Osteoblast (primary cell): ENCODE measurements at regions not wholly inside any gene's neighbourhood (a gene's known extent, or its start where the extent isn't known, plus 50 kb on each side); places are given as distances from the start of the nearest gene placed in this dataset.

Experiments
- DNase-seq: peaks from one replicate; pipeline ENCODE4 v3.0.0; 2011; ENCODE audit warnings: low spot score, mixed read lengths; ENCODE audit not compliant: insufficient read length; ENCODE audit errors: missing footprints
- H2AFZ ChIP-seq: 2 replicates; pipeline ENCODE4 v1.6.0; 2011; ENCODE audit warnings: mild to moderate bottlenecking, low read length
- H3K27ac ChIP-seq: 2 replicates; pipeline ENCODE4 v1.5.1; 2011; ENCODE audit warnings: mild to moderate bottlenecking, low read depth, low read length, moderate library complexity
- H3K27me3 ChIP-seq: 2 replicates; pipeline ENCODE4 v1.6.0; 2012; ENCODE audit warnings: mild to moderate bottlenecking, control low read depth, inconsistent platforms, low read length, moderate library complexity; ENCODE audit not compliant: insufficient read depth
- H3K36me3 ChIP-seq: 2 replicates; pipeline ENCODE4 v1.5.1; 2011; ENCODE audit warnings: mild to moderate bottlenecking, low read length, control low read depth, moderate library complexity; ENCODE audit not compliant: insufficient read depth
- H3K4me1 ChIP-seq: 2 replicates; pipeline ENCODE4 v1.5.1; 2011; ENCODE audit warnings: mild to moderate bottlenecking, low read length, control low read depth, moderate library complexity; ENCODE audit not compliant: insufficient read depth
- H3K4me2 ChIP-seq: 2 replicates; pipeline ENCODE4 v1.6.0; 2011; ENCODE audit warnings: mild to moderate bottlenecking, low read length; ENCODE audit not compliant: insufficient read depth
- H3K4me3 ChIP-seq: fragments of 200-600 bp; sonication (generic); 3 replicates; pipeline ENCODE4 v1.5.1; 2012; ENCODE audit warnings: mild to moderate bottlenecking, low read length, inconsistent platforms; ENCODE audit not compliant: insufficient read depth
- H3K79me2 ChIP-seq: 2 replicates; pipeline ENCODE4 v1.6.0; 2012; ENCODE audit warnings: mild to moderate bottlenecking, low read length, control low read depth, inconsistent platforms; ENCODE audit not compliant: insufficient read depth
- H3K9me3 ChIP-seq: 2 replicates; pipeline ENCODE4 v1.5.1; 2011; ENCODE audit warnings: low read depth, low read length, control low read depth
- H4K20me1 ChIP-seq: 2 replicates; pipeline ENCODE4 v1.6.0; 2012; ENCODE audit warnings: mild to moderate bottlenecking, low read length, control low read depth; ENCODE audit not compliant: insufficient read depth
- CTCF ChIP-seq: IDR thresholded peaks from 2 replicates; pipeline ENCODE4 v1.5.1; 2011; ENCODE audit warnings: mild to moderate bottlenecking, low read depth, low read length, moderate library complexity; ENCODE audit errors: extremely low read depth

- H3K27ac ChIP-seq, result no peak overlapping the region
- no peaks in the 10 kb centered on the region for H3K36me3 ChIP-seq
- H3K4me3 ChIP-seq, result no peak overlapping the region
- no peak for TF ChIP-seq CTCF
- H3K4me2 ChIP-seq, result no peak overlapping the region
- no peaks in the 10 kb centered on the region for H3K9me3 ChIP-seq
- DNase-seq, result no peak
- H3K79me2 ChIP-seq, result no peaks in the 10 kb centered on the region
- no peaks in the 10 kb centered on the region for H4K20me1 ChIP-seq
- no peaks in the 10 kb centered on the region for H3K27me3 ChIP-seq
- H3K4me1 ChIP-seq, result no peaks in the 10 kb centered on the region
- H2AFZ ChIP-seq, result no peak overlapping the region
Measured at GRCh38 chr16:13611596-13611995, 308.4 kb upstream of the ERCC4 start.

GRCh38 chr16:13612623-13613022 is 307.3 kb upstream of the ERCC4 start:
- Histone ChIP-seq H3K36me3 (no peaks in the 10 kb centered on the region), H3K27ac (no peak overlapping the region), H3K79me2 (no peaks in the 10 kb centered on the region), H4K20me1 (no peaks in the 10 kb centered on the region), H3K4me1 (no peaks in the 10 kb centered on the region), H3K4me3 (no peak overlapping the region), H3K27me3 (no peaks in the 10 kb centered on the region), H2AFZ (no peak overlapping the region), H3K4me2 (no peak overlapping the region), H3K9me3 (no peaks in the 10 kb centered on the region)
- no peak for DNase-seq
- TF ChIP-seq CTCF, result no peak

GRCh38 chr16:13613165-13613564 is 306.8 kb upstream of the ERCC4 start:
- H4K20me1 ChIP-seq, result no peaks in the 10 kb centered on the region

GRCh38 chr16:13621639-13622038 is 298.3 kb upstream of the ERCC4 start:
- no peak overlapping the region for H3K4me2 ChIP-seq
- no peak overlapping the region for H3K27ac ChIP-seq
- no peak overlapping the region for H2AFZ ChIP-seq
- H3K36me3 ChIP-seq, result no peaks in the 10 kb centered on the region
- no peaks in the 10 kb centered on the region for H3K4me1 ChIP-seq
- no peak for TF ChIP-seq CTCF
- no peak overlapping the region for H3K4me3 ChIP-seq
- H3K27me3 ChIP-seq, result no peaks in the 10 kb centered on the region
- no peaks in the 10 kb centered on the region for H3K79me2 ChIP-seq
- H3K9me3 ChIP-seq, result no peaks in the 10 kb centered on the region
- DNase-seq, result no peak
- no peaks in the 10 kb centered on the region for H4K20me1 ChIP-seq

More at GRCh38 chr16:13613165-13613564, 306.8 kb upstream of the ERCC4 start:
- Histone ChIP-seq H3K4me1 (no peaks in the 10 kb centered on the region), H3K36me3 (no peaks in the 10 kb centered on the region), H3K4me2 (no peak overlapping the region), H3K4me3 (no peak overlapping the region), H3K9me3 (no peaks in the 10 kb centered on the region), H3K27me3 (no peaks in the 10 kb centered on the region), H3K27ac (no peak overlapping the region), H3K79me2 (no peaks in the 10 kb centered on the region), H2AFZ (no peak overlapping the region)
- DNase-seq, result no peak
- no peak for TF ChIP-seq CTCF
